AG08396 (cell line): ENCODE measurements at regions not wholly inside any gene's neighbourhood (a gene's known extent, or its start where the extent isn't known, plus 50 kb on each side); places are given as distances from the start of the nearest gene placed in this dataset.
"Not testable (repeated sequence)": the region's sequence is repeated elsewhere in the genome, so short reads cannot be mapped to it uniquely, and the experiment has no call there.

Experiments
- DNase-seq: peaks from one replicate; pipeline ENCODE4 v3.0.0; 2012; ENCODE audit warnings: low spot score, mixed read lengths

DNA sequence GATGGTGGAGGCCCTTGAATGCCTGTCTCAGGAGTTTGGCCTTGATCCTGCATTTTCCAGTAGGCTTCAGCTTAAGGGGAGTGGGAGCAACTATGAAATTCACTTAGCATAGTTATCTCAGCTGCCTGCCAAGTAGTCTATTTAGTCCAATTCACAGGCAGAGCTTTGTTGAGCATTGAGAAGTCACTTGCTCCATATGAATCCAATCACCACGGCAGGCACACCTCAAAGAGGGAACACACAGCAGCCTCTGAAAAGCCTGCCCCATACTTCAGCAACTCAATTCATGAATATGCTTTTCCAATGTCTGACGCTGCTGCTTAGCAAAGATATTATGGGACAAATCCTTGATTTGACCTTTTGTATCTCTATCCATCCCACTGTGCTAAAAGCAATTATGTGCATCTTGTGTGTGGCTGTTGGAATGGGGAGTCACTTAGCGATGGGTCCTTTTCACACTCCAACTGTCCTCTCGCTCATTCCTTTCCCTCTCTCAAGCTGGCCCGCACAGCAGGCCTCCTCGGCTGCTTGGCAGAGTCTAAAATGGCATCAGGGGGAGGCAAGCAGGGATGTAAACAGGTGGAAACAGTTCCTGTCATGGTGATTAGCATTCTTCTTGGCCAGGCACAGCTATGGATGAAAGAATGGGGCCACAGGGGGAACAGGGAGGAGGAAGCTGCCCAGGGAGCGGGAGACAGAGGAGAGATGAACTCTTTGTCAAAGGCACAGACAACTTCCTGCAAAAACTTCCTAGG is 56.0 kb upstream of the LRPPRC start:
- DNase-seq: no peak

DNA sequence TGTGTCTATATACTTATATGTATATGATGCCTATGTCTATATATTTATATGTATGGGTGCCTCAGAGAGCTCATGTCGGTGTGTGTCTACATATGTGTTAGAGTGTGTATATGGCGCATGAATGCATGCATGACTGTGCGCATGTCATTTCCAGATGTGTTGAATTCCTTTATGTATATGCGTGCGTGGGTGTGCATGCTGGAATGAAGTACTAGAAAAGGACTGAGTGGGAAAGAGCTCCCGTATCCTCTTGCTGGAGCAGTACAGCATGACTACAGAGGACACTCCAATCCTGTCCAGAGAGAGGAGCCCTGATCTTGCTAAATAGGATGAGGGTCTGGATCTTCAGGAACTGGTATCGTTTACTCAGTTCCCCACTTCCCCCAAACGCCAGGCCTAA is 56.8 kb upstream of the LRPPRC start:
- DNase-seq: no peak

DNA sequence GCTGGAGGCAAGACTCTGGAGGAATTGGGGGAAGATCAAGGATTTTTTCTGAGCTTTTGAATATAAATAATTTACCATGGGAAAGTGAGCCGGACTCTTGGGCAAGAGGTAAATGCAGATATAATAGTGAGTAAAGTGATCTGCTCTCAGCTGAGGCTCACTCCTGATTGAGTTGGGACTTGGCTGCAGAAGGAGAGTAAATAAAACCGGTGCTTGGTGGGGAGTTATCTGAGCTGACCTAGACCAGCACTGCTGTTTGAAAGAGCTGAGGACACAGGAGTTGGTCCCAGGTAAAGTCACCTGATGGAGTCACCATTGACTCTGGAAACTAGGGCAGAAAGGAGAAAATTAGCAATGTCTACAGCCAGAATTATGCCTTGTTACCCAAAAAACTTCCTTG is 57.3 kb upstream of the LRPPRC start:
- DNase-seq: no peak

DNA sequence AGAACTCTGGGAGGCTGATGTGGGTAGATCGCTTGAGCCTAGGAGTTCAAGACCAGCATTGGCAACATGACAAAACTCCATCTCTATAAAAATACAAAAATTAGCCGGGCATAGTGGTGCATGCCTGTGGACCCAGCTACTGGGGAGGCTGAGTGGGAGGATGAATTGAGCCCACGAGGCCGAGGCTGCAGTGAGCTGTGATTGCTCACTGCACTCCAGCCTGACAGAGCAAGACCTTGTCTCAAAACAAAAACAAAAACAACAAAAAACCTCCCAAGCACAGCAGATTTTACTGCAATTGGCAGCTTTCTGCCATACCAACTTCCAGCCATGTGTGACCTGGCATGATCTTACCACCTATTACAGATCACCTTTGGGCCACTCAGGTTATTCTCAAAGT is 57.7 kb upstream of the LRPPRC start:
- DNase-seq: no peak

DNA sequence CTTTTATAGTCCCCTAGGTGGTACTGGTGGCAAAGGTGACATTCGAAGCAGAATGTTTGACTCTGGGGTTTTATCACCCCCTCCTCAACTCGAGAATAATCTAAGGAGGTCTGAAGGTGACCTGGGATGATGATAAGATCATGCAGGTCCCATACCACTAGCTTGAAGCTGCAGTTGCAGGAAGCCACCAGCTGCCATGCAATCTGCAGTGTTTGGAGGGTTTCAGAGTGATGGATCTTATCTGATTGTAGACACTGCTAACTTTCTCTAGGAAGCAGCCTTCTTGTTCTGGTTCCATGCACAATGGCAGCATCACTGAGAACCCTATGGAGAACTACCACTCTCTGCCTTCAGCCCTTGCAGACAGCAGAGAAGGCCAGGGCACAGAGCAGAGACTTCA is 59.4 kb upstream of the LRPPRC start:
- DNase-seq: no peak

DNA sequence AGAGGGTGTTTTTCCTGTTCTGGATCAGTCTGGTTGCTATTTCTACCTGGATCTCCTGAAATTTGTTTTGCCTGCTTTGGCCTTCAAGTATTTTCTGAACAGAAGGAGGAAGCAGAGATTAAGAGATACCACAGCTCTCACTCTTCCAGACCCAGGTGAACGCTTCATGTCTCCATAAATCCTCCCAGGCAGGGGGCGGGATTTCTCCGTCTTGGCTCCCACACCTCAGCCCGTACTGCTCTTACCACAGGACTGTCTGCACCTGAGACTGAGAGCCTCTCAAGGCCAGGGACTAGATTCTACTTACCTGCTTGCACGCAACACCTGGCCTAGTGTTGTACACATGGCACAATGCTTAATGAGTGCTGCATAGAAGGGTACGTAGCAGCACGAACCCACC is 59.9 kb upstream of the LRPPRC start:
- no peak for DNase-seq

DNA sequence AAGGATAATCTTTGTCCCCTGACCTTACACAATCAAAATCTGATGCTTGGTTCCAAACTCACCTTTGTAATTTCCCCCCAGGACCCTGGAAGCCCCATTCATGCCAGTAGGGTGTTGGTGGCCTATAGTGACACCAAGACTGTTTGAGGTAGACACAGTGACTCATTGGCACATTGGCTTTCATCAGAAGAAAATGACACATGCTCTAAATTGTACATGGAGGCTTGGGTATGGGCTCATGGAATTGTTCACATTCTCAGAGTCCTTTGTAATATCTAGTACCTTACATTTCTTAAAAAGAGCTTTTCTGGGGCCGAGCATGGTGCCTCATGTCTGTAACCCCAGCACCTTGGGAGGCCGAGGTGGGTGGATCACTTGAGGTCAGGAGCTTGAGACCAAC is 61.2 kb upstream of the LRPPRC start:
- DNase-seq: no peak

DNA sequence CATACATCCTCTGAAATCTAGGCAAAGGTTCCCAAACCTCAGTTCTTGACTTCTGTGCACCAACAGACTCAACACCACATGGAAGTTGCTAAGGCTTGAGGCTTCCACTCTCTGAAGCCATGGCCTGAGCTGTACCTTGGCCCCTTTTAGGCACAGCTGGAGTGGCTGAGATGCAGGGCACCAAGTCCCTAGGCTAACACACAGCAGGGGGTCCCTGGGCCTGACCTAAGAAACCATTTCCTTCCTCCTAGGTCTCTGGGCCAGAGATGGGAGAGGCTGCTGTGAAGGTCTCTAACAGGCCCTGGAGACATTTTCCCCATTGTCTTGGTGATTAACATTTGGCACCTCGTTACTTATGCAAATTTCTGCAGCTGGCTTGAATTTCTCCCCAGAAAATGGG is 64.5 kb upstream of the LRPPRC start:
- DNase-seq: not testable (repeated sequence)

DNA sequence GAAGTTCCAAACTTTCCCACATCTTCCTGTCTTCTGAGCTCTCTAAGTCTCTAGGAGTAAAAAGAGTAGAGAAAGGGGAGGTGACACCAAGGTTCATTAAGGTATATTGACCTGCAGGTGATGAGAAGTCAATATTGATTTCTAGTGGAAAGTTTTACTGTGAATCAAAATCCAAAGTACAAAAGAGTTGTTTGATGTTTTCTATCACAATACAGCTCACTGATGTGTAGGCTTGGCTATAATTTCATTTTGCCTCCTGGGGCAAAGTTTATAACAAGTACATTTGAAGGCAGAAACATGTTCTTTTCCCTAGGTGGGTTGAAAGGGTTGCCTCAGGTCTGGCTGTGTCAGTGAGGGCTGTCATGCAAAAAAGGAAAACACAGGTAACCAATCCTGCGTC is 65.2 kb upstream of the LRPPRC start:
- no peak for DNase-seq

DNA sequence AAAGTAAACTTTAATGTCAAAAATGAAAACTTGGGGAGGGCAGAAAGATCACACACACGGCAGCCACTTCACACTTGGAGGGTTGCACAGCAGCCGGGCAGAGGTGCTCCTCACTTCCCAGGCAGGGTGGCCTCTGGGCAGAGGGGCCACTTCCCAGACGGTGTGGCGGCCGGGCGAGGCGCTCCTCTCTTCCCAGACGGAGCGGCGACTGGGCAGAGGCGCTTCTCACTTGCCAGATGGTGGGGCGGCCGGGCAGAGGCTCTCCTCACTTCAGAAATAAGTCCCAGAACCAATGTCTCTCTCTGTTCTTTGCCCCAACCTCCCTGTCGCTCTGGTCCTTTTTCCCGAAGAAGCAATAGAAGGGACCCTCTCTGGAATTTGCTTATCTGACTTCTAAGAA is 65.7 kb upstream of the LRPPRC start:
- no peak for DNase-seq

DNA sequence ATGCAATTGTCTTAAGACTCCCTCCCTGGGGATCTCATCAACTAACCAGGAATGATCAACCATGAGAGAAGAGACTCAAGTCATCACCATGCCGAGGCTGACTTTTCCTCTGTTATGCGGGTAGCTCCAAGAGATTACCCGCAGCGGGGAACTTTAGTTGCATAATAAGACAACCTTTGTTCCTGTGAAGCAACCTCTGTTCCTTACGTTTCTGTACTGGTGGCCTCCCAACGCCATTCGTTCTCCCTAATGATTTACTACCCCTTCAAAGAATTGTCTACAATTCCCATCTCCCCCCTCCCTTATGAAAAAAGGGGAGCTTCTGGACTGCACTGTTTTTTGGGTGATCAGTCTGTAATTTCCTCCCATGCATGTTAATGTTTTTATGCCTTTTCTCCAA is 66.1 kb upstream of the LRPPRC start:
- DNase-seq: no peak

DNA sequence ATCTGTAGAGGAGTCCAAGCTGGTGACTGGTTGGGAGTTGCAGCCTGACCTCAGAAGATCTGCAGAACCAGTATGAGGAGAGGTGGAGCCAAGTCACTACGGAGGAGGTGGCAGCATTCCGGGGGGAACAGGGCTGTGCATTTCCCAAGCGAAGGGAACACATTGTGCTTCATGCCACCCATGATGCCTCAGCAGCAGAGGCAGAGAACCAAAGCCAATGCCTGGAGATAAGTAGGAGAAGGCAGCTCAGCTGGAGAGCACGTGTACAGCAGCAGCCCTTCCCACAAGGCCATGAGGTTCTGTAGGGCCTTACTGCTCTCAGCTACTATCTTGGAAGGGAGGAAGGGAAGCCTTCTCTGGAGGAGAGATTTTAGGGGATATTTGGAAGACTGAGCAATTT is 67.2 kb upstream of the LRPPRC start:
- no peak for DNase-seq

DNA sequence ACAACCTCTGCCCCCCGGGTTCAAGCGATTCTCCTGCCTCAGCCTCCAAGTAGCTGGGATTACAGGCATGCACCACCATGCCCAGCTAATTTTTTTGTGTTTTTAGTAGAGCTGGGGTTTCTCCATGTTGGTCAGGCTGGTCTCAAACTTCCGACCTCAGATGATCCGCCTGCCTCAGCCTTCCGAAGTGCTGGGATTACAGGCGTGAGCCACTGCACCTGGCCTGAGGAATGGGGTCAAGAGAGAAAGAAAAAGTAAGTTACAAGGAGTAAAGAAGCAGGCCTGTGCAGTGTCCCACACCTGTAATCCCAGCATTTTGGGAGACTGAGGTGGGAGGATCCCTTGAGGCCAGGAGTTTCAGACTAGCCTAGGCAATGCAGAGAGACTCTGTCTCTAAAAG is 68.5 kb upstream of the LRPPRC start:
- DNase-seq: not testable (repeated sequence)

DNA sequence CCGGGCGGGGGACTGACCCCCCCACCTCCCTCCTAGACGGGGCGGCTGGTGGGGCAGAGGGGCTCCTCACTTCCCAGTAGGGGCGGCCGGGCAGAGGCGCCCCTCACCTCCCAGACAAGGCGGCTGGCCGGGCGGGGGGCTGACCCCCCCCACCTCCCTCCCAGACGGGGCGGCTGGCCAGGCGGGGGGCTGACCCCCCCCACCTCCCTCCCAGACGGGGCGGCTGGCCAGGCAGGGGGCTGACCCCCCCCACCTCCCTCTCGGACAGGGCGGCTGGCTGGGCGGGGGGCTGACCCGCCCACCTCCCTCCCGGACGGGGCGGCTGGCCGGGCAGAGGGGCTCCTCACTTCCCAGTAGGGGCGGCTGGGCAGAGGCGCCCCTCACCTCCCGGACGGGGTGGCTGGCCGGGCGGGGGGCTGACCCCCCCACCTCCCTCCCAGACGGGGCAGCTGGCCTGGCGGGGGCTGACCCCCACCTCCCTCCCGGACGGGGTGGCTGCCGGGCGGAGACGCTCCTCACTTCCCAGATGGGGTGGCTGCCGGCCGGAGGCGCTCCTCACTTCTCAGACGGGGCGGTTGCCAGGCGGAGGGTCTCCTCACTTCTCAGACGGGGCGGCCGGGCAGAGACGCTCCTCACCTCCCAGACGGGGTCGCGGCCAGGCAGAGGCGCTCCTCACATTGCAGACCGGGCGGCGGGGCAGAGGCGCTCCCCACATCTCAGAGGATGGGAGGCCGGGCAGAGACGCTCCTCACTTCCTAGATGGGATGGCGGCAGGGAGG is 71.4 kb upstream of the LRPPRC start:
- not testable (repeated sequence) for DNase-seq

DNA sequence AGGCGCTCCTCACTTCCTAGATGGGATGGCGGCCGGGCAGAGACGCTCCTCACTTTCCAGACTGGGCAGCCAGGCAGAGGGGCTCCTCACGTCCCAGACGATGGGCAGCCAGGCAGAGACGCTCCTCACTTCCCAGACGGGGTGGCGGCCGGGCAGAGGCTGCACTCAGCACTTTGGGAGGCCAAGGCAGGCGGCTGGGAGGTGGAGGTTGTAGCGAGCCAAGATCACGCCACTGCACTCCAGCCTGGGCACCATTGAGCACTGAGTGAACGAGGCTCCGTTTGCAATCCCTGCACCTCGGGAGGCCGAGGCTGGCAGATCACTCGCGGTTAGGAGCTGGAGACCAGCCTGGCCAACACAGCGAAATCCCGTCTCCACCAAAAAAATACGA is 72.0 kb upstream of the LRPPRC start:
- not testable (repeated sequence) for DNase-seq

DNA sequence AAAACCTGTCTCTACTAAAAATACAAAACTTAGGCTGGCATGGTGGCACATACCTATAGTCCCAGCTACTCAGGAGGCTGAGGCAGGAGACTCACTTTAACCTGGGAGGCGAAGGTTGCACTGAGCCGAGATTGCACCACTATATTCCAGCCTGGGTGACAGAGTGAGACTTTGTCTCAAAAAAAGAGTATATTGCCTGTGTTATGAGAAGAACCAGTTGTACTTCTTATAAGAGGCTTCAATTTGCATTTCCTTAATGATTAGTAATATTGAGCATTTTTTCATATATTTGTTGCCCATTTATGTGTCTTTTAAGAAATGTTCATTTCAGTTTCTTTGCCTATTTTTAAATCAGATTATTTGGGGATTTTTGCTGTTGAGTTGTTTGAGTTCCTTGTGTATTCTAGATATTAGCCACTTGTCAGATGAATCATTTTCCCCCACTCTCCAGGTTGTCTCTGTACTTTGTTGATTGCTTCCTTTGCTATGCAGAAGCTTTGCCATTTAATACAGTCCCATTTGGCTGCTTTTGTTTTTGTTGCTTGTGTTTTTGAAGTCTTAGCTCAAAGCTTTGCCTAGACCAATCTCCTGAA is 75.8 kb upstream of the LRPPRC start:
- no peak for DNase-seq

DNA sequence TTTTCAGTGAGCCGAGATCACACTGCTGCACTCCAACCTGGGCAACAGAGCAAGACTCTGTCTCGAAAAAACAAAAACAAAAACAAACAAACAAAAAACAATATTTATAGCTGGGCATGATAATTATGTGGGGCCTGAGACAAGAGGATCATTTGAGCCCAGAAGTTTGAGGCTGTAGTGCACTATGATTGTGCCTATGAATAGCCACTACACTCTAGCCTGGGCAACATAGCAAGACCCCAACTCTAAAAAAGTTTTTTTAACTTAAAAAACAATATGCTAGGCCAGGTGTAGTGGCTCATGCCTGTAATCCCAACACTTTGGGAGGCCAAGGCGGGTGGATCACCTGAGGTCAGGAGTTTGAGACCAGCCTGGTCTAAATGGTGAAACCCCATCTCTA is 77.9 kb upstream of the LRPPRC start:
- DNase-seq: not testable (repeated sequence)

DNA sequence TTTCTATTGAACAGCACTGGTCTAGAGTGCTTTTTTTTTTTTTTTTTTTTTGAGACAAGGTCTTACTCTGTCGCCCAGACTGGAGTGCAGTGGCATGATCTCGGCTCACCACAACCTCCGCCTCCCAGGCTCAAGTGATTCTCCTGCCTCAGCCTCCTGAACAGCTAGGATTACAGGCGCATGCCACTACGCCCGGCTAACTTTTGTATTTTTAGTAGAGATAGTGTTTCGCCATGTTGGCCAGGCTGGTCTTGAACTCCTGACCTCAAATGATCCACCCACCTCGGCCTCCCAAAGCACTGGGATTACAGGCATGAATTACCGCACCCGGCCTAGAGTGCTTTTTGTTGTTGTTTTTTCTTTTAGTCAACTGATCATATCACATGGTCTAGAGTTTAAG is 79.0 kb upstream of the LRPPRC start:
- not testable (repeated sequence) for DNase-seq

DNA sequence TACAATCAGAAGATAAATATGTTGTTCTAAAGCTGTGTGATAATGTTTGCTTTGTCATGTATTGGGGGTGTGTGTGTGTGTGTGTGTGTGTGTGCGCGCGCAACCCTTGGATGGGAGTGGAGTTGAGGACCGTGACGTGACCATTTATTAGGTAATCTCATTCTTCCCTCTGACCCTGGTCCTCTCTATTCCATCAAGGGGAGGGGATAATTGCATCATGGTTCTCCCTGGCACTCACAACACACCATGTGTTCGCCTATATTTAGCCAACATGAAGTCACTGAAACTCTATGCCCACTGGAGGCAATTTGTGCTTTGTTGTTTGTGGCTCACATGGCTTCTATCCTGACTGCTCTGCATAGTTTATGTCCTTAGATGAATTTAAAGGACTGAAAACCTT is 79.8 kb upstream of the LRPPRC start:
- peak; percentile 32 for DNase-seq

DNA sequence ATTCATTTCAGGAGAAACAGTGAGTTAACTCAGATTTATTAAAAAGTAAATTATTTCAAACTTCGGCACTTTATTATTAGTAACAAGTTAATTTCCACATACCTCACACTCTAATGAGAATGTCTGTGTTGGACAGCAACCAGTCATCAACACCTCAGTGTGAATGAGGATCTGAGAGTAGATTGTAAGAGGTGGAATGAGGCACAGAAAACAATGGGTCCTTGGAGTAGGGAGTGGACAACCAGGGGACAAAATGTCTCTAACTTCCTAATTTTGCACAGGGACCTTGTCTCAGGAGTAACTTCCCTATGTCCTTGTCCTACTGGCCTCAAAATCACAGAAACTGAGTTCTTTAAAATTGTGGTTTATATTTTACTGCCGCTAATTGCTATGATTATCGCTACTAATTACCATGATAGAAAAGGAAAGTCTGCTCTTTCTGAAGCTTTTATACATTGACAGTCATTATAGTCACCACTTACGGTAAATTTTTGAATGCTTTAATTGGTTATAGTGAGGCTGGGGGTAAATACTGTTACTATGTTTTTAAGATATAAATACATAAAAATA is 82.2 kb upstream of the LRPPRC start:
- no peak for DNase-seq

DNA sequence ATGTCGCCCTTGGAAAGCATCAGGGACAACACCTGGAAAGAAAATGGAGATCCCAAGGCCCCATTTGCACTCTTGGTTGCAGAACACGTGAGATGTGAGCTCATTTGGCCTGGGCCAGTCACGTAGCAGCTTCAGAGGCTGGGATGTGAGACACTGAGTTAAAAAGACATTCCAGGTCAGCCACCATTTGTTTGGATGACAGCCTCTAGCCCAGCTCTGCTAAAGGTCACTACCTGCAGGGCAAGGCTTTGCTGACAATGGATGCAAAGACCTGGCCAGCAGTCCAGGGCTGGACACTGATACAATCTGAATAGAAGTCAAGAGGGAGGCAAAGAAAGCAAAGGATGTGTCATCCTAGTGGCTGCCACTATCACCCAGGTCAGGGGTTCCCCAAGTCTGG is 83.9 kb upstream of the LRPPRC start:
- no peak for DNase-seq

DNA sequence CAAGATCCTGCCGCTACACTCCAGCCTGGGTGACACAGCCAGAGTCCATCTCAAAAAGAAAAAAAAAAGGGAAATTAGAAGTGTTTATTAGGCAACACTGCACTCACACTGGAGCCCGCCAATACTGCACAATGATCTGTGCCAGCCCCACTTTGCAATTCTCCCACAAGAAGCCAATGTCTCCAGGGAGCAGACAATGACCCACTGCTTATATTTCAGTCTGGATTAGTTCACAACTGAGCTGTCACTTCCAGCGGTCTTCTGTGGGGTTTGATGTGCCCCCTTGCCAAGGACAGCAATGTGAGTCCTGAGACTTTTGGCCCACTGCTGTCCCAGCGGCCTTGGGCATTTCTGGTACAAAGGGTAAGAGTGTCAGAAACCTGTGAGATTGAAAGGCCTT is 85.6 kb upstream of the PPM1B start:
- no peak for DNase-seq

DNA sequence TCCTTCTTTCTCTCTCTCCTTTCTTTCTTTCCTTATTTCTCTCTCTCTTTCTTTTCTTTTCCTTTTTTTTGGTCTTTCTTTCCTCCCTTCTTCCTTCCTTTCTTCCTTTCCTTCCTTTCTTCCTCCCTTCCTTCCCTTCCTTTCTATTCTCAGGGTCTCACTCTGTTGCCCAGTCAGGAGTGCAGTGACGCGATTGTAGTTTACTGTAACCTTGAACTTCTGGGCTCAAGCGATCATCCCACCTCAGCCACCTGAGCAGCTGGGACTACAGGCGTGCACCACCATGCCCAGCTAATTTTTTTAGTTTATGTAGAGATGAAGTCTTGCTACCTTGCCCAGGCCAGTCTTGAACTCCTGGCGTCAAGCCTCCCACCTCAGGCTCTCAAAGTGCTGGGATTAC is 83.8 kb upstream of the PPM1B start:
- no peak for DNase-seq
